Astrocyte of the spinal cord (primary cell): ENCODE measurements at regions not wholly inside any gene's neighbourhood (a gene's known extent, or its start where the extent isn't known, plus 50 kb on each side); places are given as distances from the start of the nearest gene placed in this dataset.

Experiments used
- DNase-seq: peaks from one replicate; pipeline ENCODE4 v3.0.0; 2011; ENCODE audit warnings: low read depth, low spot score
- H3K4me3 ChIP-seq: 2 replicates; pipeline ENCODE4 v1.5.1; 2011; ENCODE audit warnings: low read depth, mild to moderate bottlenecking, low read length, moderate library complexity
- CTCF ChIP-seq: IDR thresholded peaks from 2 replicates; pipeline ENCODE4 v1.5.1; 2012; ENCODE audit warnings: low read depth, mild to moderate bottlenecking, low read length, inconsistent platforms
- in situ Hi-C: cut with HindIII; loops from 2 replicates; pipeline ENCODE4 v1.10.0; 2017; ENCODE audit warnings: low sequenced_read_pairs

- H3K4me3 ChIP-seq = no peak overlapping the region
- no peak for TF ChIP-seq CTCF
- in situ Hi-C loops = no loop called here
- DNase-seq = no peak
Observed at GRCh38 chr1:219330669-219331068, 157.0 kb downstream of the LYPLAL1 start.

- no peak for TF ChIP-seq CTCF
- H3K4me3 ChIP-seq = no peak overlapping the region
- in situ Hi-C loops = no loop called here
- DNase-seq = peak; percentile 38
Observed at GRCh38 chr1:219330001-219330400, 156.3 kb downstream of the LYPLAL1 start.

GRCh38 chr1:219329578-219329977 is 155.9 kb downstream of the LYPLAL1 start:
- H3K4me3 ChIP-seq = no peak overlapping the region
- no peak for TF ChIP-seq CTCF
- in situ Hi-C loops = no loop called here
- peak; percentile 75 for DNase-seq

- no peak overlapping the region for H3K4me3 ChIP-seq
- no peak for TF ChIP-seq CTCF
- DNase-seq = no peak
- in situ Hi-C loops = no loop called here
Observed at GRCh38 chr1:219326843-219327242, 153.2 kb downstream of the LYPLAL1 start.

GRCh38 chr1:219325368-219325742 is 151.7 kb downstream of the LYPLAL1 start:
- DNase-seq = no peak
- H3K4me3 ChIP-seq = no peak overlapping the region
- no peak for TF ChIP-seq CTCF
- in situ Hi-C loops = no loop called here

GRCh38 chr1:219324629-219325367 is 151.1 kb downstream of the LYPLAL1 start:
- TF ChIP-seq CTCF = no peak
- in situ Hi-C loops = no loop called here
- peak; percentile 94 for DNase-seq
- no peak overlapping the region for H3K4me3 ChIP-seq

- no peak for DNase-seq
- no peak overlapping the region for H3K4me3 ChIP-seq
- TF ChIP-seq CTCF = no peak
- in situ Hi-C loops = no loop called here
Observed at GRCh38 chr1:219324171-219324570, 150.5 kb downstream of the LYPLAL1 start.
